Trophoblast cell (in vitro differentiated cells and primary cell): ENCODE measurements at regions not wholly inside any gene's neighbourhood (a gene's known extent, or its start where the extent isn't known, plus 50 kb on each side); places are given as distances from the start of the nearest gene placed in this dataset.

ENCODE experiments used
- DNase-seq, 2 donors: peaks; one replicate each; pipeline ENCODE4 v3.0.0-alpha.2; 2016
- H2AFZ ChIP-seq: 2 replicates; pipeline ENCODE4 v1.6.1; 2013; ENCODE audit warnings: low read length, moderate library complexity, mild to moderate bottlenecking; ENCODE audit not compliant: insufficient read depth, poor library complexity
- H2AK5ac ChIP-seq: 2 replicates; pipeline ENCODE4 v1.6.1; 2013; ENCODE audit warnings: mild to moderate bottlenecking, low read length
- H2BK120ac ChIP-seq: 2 replicates; pipeline ENCODE4 v1.6.1; 2013; ENCODE audit warnings: low read length, mild to moderate bottlenecking, moderate library complexity; ENCODE audit not compliant: insufficient read depth, poor library complexity
- H2BK12ac ChIP-seq: 2 replicates; pipeline ENCODE4 v1.6.1; 2013; ENCODE audit warnings: mild to moderate bottlenecking, low read length, moderate library complexity
- H2BK5ac ChIP-seq: 2 replicates; pipeline ENCODE4 v1.6.1; 2013; ENCODE audit warnings: low read length, low read depth, moderate library complexity, mild to moderate bottlenecking; ENCODE audit not compliant: poor library complexity
- H3K14ac ChIP-seq: 2 replicates; pipeline ENCODE4 v1.6.1; 2013; ENCODE audit warnings: mild to moderate bottlenecking, low read length
- H3K18ac ChIP-seq: 2 replicates; pipeline ENCODE4 v1.6.1; 2013; ENCODE audit warnings: mild to moderate bottlenecking, low read length
- H3K23ac ChIP-seq: 2 replicates; pipeline ENCODE4 v1.6.1; 2013; ENCODE audit warnings: low read length
- H3K27ac ChIP-seq: 2 replicates; pipeline ENCODE4 v1.5.1; 2013; ENCODE audit warnings: low read depth, mild to moderate bottlenecking, inconsistent platforms, low read length, moderate library complexity
- H3K27me3 ChIP-seq: 2 replicates; pipeline ENCODE4 v1.6.1; 2013; ENCODE audit warnings: inconsistent platforms, mild to moderate bottlenecking, low read length, moderate library complexity; ENCODE audit not compliant: insufficient read depth
- H3K36me3 ChIP-seq, 2 experiments: 1 replicate in 1 of 2; 2 replicates in 1 of 2; pipeline ENCODE4 v1.6.1; 2013; ENCODE audit warnings: low read length in 2 of 2, mild to moderate bottlenecking in 2 of 2, moderate library complexity in 1 of 2; ENCODE audit not compliant: insufficient read depth in 2 of 2, control insufficient read depth in 1 of 2
- H3K4ac ChIP-seq: 2 replicates; pipeline ENCODE4 v1.6.1; 2013; ENCODE audit warnings: low read depth, mild to moderate bottlenecking, low read length, moderate library complexity
- H3K4me1 ChIP-seq, 2 experiments: 1 replicate in 1 of 2; 2 replicates in 1 of 2; pipeline ENCODE4 v1.6.1; 2013; ENCODE audit warnings: low read length in 2 of 2, mild to moderate bottlenecking in 2 of 2, moderate library complexity in 1 of 2; ENCODE audit not compliant: insufficient read depth in 2 of 2, control insufficient read depth in 1 of 2
- H3K4me2 ChIP-seq: 2 replicates; pipeline ENCODE4 v1.6.1; 2013; ENCODE audit warnings: inconsistent platforms, mild to moderate bottlenecking, low read length, moderate library complexity
- H3K4me3 ChIP-seq: 2 replicates; pipeline ENCODE4 v1.5.1; 2013; ENCODE audit warnings: mild to moderate bottlenecking, low read depth, low read length, inconsistent platforms
- H3K79me1 ChIP-seq: one replicate; pipeline ENCODE4 v1.6.1; 2013; ENCODE audit warnings: low read length
- H3K79me2 ChIP-seq: 2 replicates; pipeline ENCODE4 v1.6.1; 2013; ENCODE audit warnings: low read length, mild to moderate bottlenecking; ENCODE audit not compliant: control insufficient read depth, insufficient read depth, poor library complexity
- H3K9ac ChIP-seq: 2 replicates; pipeline ENCODE4 v1.6.1; 2013; ENCODE audit warnings: mild to moderate bottlenecking, low read length
- H3K9me3 ChIP-seq: 2 replicates; pipeline ENCODE4 v1.6.1; 2013; ENCODE audit warnings: low read depth, mild to moderate bottlenecking, control low read depth, inconsistent platforms, low read length; ENCODE audit not compliant: insufficient read depth
- H4K12ac ChIP-seq: 2 replicates; pipeline ENCODE4 v1.6.1; 2013; ENCODE audit warnings: low read depth, mild to moderate bottlenecking, low read length, moderate library complexity
- H4K8ac ChIP-seq: 2 replicates; pipeline ENCODE4 v1.6.1; 2013; ENCODE audit warnings: low read depth, mild to moderate bottlenecking, low read length, moderate library complexity
- H4K91ac ChIP-seq: one replicate; pipeline ENCODE4 v1.6.1; 2013; ENCODE audit warnings: low read depth, mild to moderate bottlenecking, low read length, moderate library complexity
- WGBS: extraction: QIAGEN DNeasy Blood & Tissue Kit; methylation state at CpG from one replicate; pipeline ENCODE4 v1.1.7; 2013; ENCODE audit warnings: missing lambda C conversion rate; ENCODE audit not compliant: insufficient read length, insufficient coverage; ENCODE audit errors: extremely low coverage; 5-methylcytosine and 5-hydroxymethylcytosine counted together

DNA sequence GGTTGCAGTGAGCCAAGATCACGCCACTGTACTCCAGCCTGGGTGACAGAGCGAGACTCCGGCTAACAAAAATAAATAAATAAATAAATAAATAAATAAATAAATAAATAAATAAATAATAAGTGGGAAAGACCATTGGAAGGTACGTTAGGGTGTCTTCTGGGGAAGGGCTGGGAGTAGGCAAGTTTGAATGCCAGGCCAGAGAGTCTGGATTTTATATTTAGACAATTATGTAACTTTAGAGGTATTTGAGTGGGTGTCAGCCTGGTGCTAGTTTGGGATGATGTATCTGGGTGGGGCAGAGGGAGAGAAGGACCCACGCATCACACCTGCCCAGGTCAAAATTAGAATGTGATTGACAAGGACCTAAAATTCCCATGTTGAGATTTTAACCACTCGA lies 73.1 kb upstream of the PRNP start:
- Histone ChIP-seq H3K4me3 (no peak overlapping the region), H3K4ac (no peak overlapping the region), H3K14ac (no peak overlapping the region), H3K79me1 (no peaks in the 10 kb centered on the region), H3K9ac (no peak overlapping the region), H2AFZ (no peak overlapping the region), H3K36me3 (no peaks in the 10 kb centered on the region), H3K18ac (no peak overlapping the region), H2AK5ac (no peak overlapping the region), H3K27ac (no peak overlapping the region), H3K4me2 (no peak overlapping the region), H3K27me3 (no peaks in the 10 kb centered on the region), H3K79me2 (no peaks in the 10 kb centered on the region), H4K12ac (no peak overlapping the region), H2BK120ac (no peak overlapping the region), H2BK12ac (no peak overlapping the region), H3K9me3 (no peaks in the 10 kb centered on the region), H3K4me1 (no peaks in the 10 kb centered on the region), H3K23ac (no peak overlapping the region), H2BK5ac (no peak overlapping the region), H4K8ac (no peak overlapping the region), H4K91ac (no peak overlapping the region)
- no CpG with 5 or more reads among the region's 6 CpGs for WGBS
- DNase-seq, result no peak

DNA sequence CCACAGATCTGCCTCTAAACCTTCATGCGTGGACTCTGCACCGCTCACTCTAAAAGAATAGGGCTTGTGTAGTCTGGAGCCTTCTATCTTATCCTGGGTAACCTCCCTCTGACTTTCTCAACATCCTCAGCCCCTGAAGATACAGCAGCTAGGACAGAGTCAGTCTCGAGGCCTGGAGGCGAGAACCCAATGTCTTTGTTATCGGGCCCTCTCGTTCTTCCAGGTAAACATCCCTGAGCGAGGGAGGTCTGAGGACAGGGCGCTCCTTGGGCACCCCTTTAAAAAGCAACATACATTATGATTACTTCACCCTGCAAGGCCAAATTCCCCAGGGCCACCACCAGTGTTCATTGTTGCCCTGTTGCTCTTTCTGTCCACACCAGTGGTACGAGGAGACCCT lies 75.4 kb upstream of the PRNP start:
- H3K4me1 ChIP-seq, result no peaks in the 10 kb centered on the region
- H3K79me2 ChIP-seq, result no peaks in the 10 kb centered on the region
- no peak overlapping the region for H2BK12ac ChIP-seq
- no peak overlapping the region for H3K14ac ChIP-seq
- no peak overlapping the region for H3K23ac ChIP-seq
- H3K27me3 ChIP-seq, result no peaks in the 10 kb centered on the region
- H3K27ac ChIP-seq, result no peak overlapping the region
- H3K4me2 ChIP-seq, result no peak overlapping the region
- no peak overlapping the region for H3K4me3 ChIP-seq
- H4K12ac ChIP-seq, result no peak overlapping the region
- no peak for DNase-seq
- WGBS, result no CpG with 5 or more reads among the region's 9 CpGs
- H3K9ac ChIP-seq, result no peak overlapping the region
- H3K18ac ChIP-seq, result no peak overlapping the region
- no peaks in the 10 kb centered on the region for H3K79me1 ChIP-seq
- H3K9me3 ChIP-seq, result no peaks in the 10 kb centered on the region
- H2BK120ac ChIP-seq, result no peak overlapping the region
- H2AFZ ChIP-seq, result no peak overlapping the region
- no peak overlapping the region for H2AK5ac ChIP-seq
- H4K8ac ChIP-seq, result no peak overlapping the region
- H2BK5ac ChIP-seq, result no peak overlapping the region
- no peak overlapping the region for H4K91ac ChIP-seq
- no peaks in the 10 kb centered on the region for H3K36me3 ChIP-seq
- no peak overlapping the region for H3K4ac ChIP-seq

DNA sequence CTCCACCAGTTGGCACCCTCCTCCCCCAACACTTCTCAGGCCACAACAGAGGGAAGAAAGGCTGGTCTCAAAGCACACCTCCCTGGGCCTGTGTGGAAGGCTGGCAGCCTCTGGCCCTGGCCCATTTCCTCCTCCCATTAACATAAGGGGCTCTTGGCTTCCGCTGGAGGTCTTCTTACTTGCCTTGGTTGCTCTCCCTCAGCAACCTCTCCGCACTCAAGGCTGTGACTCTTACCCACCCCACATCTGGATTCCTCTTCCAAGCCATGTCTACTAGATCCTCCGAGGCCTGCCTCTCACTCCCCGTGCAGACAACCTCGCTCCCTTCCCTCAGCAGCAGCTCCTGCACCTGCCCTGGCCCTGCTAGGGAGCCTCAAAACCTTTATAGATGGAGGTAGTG lies 76.7 kb upstream of the PRNP start:
- H4K12ac ChIP-seq, result no peak overlapping the region
- H3K18ac ChIP-seq, result no peak overlapping the region
- H3K4me3 ChIP-seq, result no peak overlapping the region
- H2BK120ac ChIP-seq, result no peak overlapping the region
- no peak for DNase-seq
- no peak overlapping the region for H2BK5ac ChIP-seq
- no peaks in the 10 kb centered on the region for H3K79me1 ChIP-seq
- H4K8ac ChIP-seq, result no peak overlapping the region
- no peaks in the 10 kb centered on the region for H3K36me3 ChIP-seq
- H3K4me2 ChIP-seq, result no peak overlapping the region
- H3K4me1 ChIP-seq, result no peaks in the 10 kb centered on the region
- H3K27ac ChIP-seq, result no peak overlapping the region
- no peaks in the 10 kb centered on the region for H3K9me3 ChIP-seq
- no peak overlapping the region for H2AK5ac ChIP-seq
- no peak overlapping the region for H3K9ac ChIP-seq
- H2BK12ac ChIP-seq, result no peak overlapping the region
- no peak overlapping the region for H2AFZ ChIP-seq
- no CpG with 5 or more reads among the region's 5 CpGs for WGBS
- no peaks in the 10 kb centered on the region for H3K27me3 ChIP-seq
- H3K4ac ChIP-seq, result no peak overlapping the region
- no peak overlapping the region for H4K91ac ChIP-seq
- no peak overlapping the region for H3K14ac ChIP-seq
- no peak overlapping the region for H3K23ac ChIP-seq
- no peaks in the 10 kb centered on the region for H3K79me2 ChIP-seq

DNA sequence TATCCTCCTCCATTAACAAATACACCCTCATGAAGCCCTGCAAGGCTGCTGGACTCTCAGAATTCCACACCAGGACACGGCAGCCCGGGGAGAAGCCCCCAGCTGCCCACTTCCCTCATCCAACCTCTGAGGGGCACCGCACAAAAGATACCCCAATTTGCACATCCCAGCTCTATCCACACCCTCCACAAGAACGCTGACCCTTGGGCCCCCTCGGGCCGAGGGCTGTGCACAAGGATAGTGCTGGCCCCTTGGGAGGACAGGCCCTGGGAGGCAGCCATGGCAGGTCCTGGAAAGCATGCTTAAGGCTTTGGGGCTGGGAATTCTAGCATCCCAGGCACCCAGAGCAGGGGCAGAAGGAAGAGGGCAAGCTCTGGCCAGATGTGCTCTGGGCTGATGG lies 77.4 kb upstream of the PRNP start:
- H4K91ac ChIP-seq, result no peak overlapping the region
- no peak overlapping the region for H2BK5ac ChIP-seq
- H3K4me2 ChIP-seq, result no peak overlapping the region
- no peak overlapping the region for H3K4me3 ChIP-seq
- H3K18ac ChIP-seq, result no peak overlapping the region
- no peaks in the 10 kb centered on the region for H3K79me1 ChIP-seq
- no peak overlapping the region for H2AK5ac ChIP-seq
- no peak overlapping the region for H2AFZ ChIP-seq
- no peaks in the 10 kb centered on the region for H3K9me3 ChIP-seq
- WGBS, result no CpG with 5 or more reads among the region's 6 CpGs
- H3K36me3 ChIP-seq, result no peaks in the 10 kb centered on the region
- no peaks in the 10 kb centered on the region for H3K79me2 ChIP-seq
- no peak overlapping the region for H4K8ac ChIP-seq
- H4K12ac ChIP-seq, result no peak overlapping the region
- H3K27ac ChIP-seq, result no peak overlapping the region
- no peak overlapping the region for H3K23ac ChIP-seq
- H3K9ac ChIP-seq, result no peak overlapping the region
- no peak for DNase-seq
- H3K14ac ChIP-seq, result no peak overlapping the region
- no peak overlapping the region for H3K4ac ChIP-seq
- no peak overlapping the region for H2BK12ac ChIP-seq
- H3K27me3 ChIP-seq, result no peaks in the 10 kb centered on the region
- H2BK120ac ChIP-seq, result no peak overlapping the region
- H3K4me1 ChIP-seq, result no peaks in the 10 kb centered on the region
